SK-N-SH (cell line): ENCODE measurements at regions not wholly inside any gene's neighbourhood (a gene's known extent, or its start where the extent isn't known, plus 50 kb on each side); places are given as distances from the start of the nearest gene placed in this dataset.

Experiments used
- CTCF ChIA-PET: fragments of 300-600, 350-600 bp; formaldehyde crosslinking; extraction: SDS; loops from one replicate; lab custom pipeline; 2021; lab: Yijun Ruan, JAX
- POLR2A ChIA-PET: fragments of 350-600 bp; sonication (Branson Sonifier 250); formaldehyde crosslinking; extraction: SDS; loops from one replicate; lab custom pipeline; 2020; ENCODE audit warnings: antibody characterized with exemption, inconsistent platforms; lab: Yijun Ruan, JAX
- DNase-seq: peaks from one replicate; pipeline ENCODE4 v3.0.0; 2012
- H2AFZ ChIP-seq: fragments of 200-600 bp; sonication (generic); 2 replicates; pipeline ENCODE4 v1.8.1; 2016; ENCODE audit warnings: antibody characterized with exemption, mild to moderate bottlenecking, low read depth
- H3F3A ChIP-seq: fragments of 200-600 bp; sonication (generic); replicated peaks from 2 replicates; pipeline ENCODE3; 2016; ENCODE audit warnings: antibody characterized with exemption, mild to moderate bottlenecking; ENCODE audit not compliant: insufficient read depth
- H3K27ac ChIP-seq, 2 experiments: fragments of 200-500 bp in 1 of 2; fragments of 200-600 bp in 1 of 2; sonication (Bioruptor generic) in 1 of 2; sonication (generic), shearing (Covaris generic) in 1 of 2; 2 replicates each; pipeline versions ENCODE4 v1.5.1 to v1.6.1; 2014 to 2016; ENCODE audit warnings: low read depth in 2 of 2, inconsistent platforms in 1 of 2, low read length in 1 of 2, mild to moderate bottlenecking in 1 of 2, mixed read lengths in 1 of 2
- H3K27me3 ChIP-seq: fragments of 200-600 bp; sonication (generic), shearing (Covaris generic); 2 replicates; pipeline ENCODE4 v1.6.1; 2016; ENCODE audit warnings: mixed run types; ENCODE audit not compliant: insufficient read depth
- H3K36me3 ChIP-seq, 2 experiments: fragments of 200-500 bp in 1 of 2; fragments of 200-600 bp in 1 of 2; sonication (Bioruptor generic) in 1 of 2; sonication (generic) in 1 of 2; replicated peaks in 1 of 2; 2 replicates each; pipeline versions ENCODE3 to v1.5.1; 2014 to 2016; ENCODE audit warnings: low read length in 1 of 2, mild to moderate bottlenecking in 1 of 2; ENCODE audit not compliant: insufficient read depth in 2 of 2, control insufficient read depth in 1 of 2
- H3K4me1 ChIP-seq, 2 experiments: fragments of 200-500 bp in 1 of 2; fragments of 200-600 bp in 1 of 2; sonication (Bioruptor generic) in 1 of 2; sonication (generic), shearing (Covaris generic) in 1 of 2; 2 replicates each; pipeline versions ENCODE4 v1.5.1 to v1.6.1; 2014 to 2016; ENCODE audit warnings: low read depth in 1 of 2, low read length in 1 of 2, mixed run types in 1 of 2; ENCODE audit not compliant: insufficient read depth in 2 of 2, control insufficient read depth in 1 of 2
- H3K4me2 ChIP-seq: fragments of 200-600 bp; sonication (generic), shearing (Covaris generic); 2 replicates; pipeline ENCODE4 v1.6.1; 2017; ENCODE audit warnings: mixed run types
- H3K4me3 ChIP-seq, 2 experiments: fragments of 200-500 bp in 1 of 2; fragments of 200-600 bp in 1 of 2; sonication (Bioruptor generic) in 1 of 2; sonication (generic), shearing (Covaris generic) in 1 of 2; 2 replicates each; pipeline versions ENCODE4 v1.5.1 to v1.8.1; 2014 to 2016; ENCODE audit warnings: low read depth in 2 of 2, inconsistent platforms in 1 of 2, low read length in 1 of 2, mild to moderate bottlenecking in 1 of 2, mixed read lengths in 1 of 2, moderate library complexity in 1 of 2
- H3K79me2 ChIP-seq: fragments of 200-600 bp; sonication (generic); 2 replicates; pipeline ENCODE4 v1.8.1; 2017; ENCODE audit warnings: mild to moderate bottlenecking; ENCODE audit not compliant: insufficient read depth
- H3K9ac ChIP-seq: fragments of 200-600 bp; sonication (generic); 2 replicates; pipeline ENCODE4 v1.6.1; 2017; ENCODE audit warnings: mixed run types
- H3K9me2 ChIP-seq: fragments of 200-600 bp; sonication (generic); 2 replicates; pipeline ENCODE4 v1.6.1; 2017; ENCODE audit warnings: mixed run types
- H3K9me3 ChIP-seq: fragments of 200-600 bp; sonication (generic); 2 replicates; pipeline ENCODE4 v1.6.1; 2017; ENCODE audit warnings: mixed run types, mild to moderate bottlenecking, moderate library complexity
- H4K20me1 ChIP-seq: fragments of 200-600 bp; sonication (generic); 2 replicates; pipeline ENCODE4 v1.6.1; 2017; ENCODE audit warnings: mild to moderate bottlenecking, mixed run types; ENCODE audit not compliant: insufficient read depth
- EP300 ChIP-seq, 2 experiments: IDR thresholded peaks; 2 replicates each; pipeline versions ENCODE4 v1.4.0 to v1.6.1; 2012; ENCODE audit warnings: borderline replicate concordance in 1 of 2, low read depth in 1 of 2, low read length in 1 of 2
- EZH2phosphoT487 ChIP-seq: fragments of 200-600 bp; sonication (generic); IDR thresholded peaks from 2 replicates; pipeline ENCODE4 v1.6.1; 2017; ENCODE audit warnings: low read depth, mixed run types, mild to moderate bottlenecking, antibody characterized with exemption, moderate library complexity, borderline replicate concordance
- FOXM1 ChIP-seq: IDR thresholded peaks from 2 replicates; pipeline ENCODE4 v1.4.0; 2012; ENCODE audit warnings: low read depth, mild to moderate bottlenecking
- GABPA ChIP-seq: IDR thresholded peaks from 2 replicates; pipeline ENCODE4 v1.4.0; 2012; ENCODE audit warnings: low read depth, mild to moderate bottlenecking
- GATA2 ChIP-seq: sonication (generic); formaldehyde crosslinking; IDR thresholded peaks from 2 replicates; pipeline ENCODE4 v1.5.0; 2020; ENCODE audit warnings: mild to moderate bottlenecking, missing genetic modification reagents
- IRF3 ChIP-seq: fragments of 150-350 bp; IDR thresholded peaks from 2 replicates; pipeline ENCODE4 v1.6.1; 2016; ENCODE audit warnings: mild to moderate bottlenecking, low read depth, low read length
- MAX ChIP-seq: IDR thresholded peaks from 2 replicates; pipeline ENCODE4 v1.4.0; 2012; ENCODE audit warnings: low read depth
- MEF2A ChIP-seq: IDR thresholded peaks from 2 replicates; pipeline ENCODE4 v1.4.0; 2012; ENCODE audit warnings: low read depth, borderline replicate concordance
- NFIC ChIP-seq: IDR thresholded peaks from 2 replicates; pipeline ENCODE4 v1.4.0; 2012; ENCODE audit warnings: borderline replicate concordance
- NRF1 ChIP-seq: IDR thresholded peaks from 2 replicates; pipeline ENCODE4 v1.6.1; 2012; ENCODE audit warnings: low read depth, mild to moderate bottlenecking, low read length
- PBX3 ChIP-seq: IDR thresholded peaks from 2 replicates; pipeline ENCODE4; 2012
- RFX5 ChIP-seq: IDR thresholded peaks from 2 replicates; pipeline ENCODE4 v1.6.1; 2012; ENCODE audit warnings: mild to moderate bottlenecking, improper control_type of control experiment, low read length
- SMC3 ChIP-seq: IDR thresholded peaks from 2 replicates; pipeline ENCODE4 v1.6.1; 2012; ENCODE audit warnings: low read depth, low read length, improper control_type of control experiment
- TCF12 ChIP-seq: IDR thresholded peaks from 2 replicates; pipeline ENCODE4 v1.4.0; 2012
- USF2 ChIP-seq: fragments of 150-350 bp; IDR thresholded peaks from 2 replicates; pipeline ENCODE4 v1.6.1; 2017; ENCODE audit warnings: antibody characterized with exemption, low read length, low read depth, borderline replicate concordance
- YY1 ChIP-seq: IDR thresholded peaks from 2 replicates; pipeline ENCODE4 v1.4.0; 2012; ENCODE audit warnings: low read depth, mild to moderate bottlenecking
- WGBS: methylation state at CpG from one replicate; pipeline ENCODE4 v1.1.6; 2017; ENCODE audit warnings: low lambda C conversion rate; 5-methylcytosine and 5-hydroxymethylcytosine counted together
- TF ChIP-seq, protein P1 (sequence below): IDR thresholded peaks from 2 replicates; pipeline ENCODE4 v1.6.1; 2012; ENCODE audit warnings: mild to moderate bottlenecking, low read depth, low read length, moderate library complexity

GRCh38 chr6:144857086-144857485, 572.0 kb downstream of the UTRN start:
- no peaks in the 10 kb centered on the region for H3F3A ChIP-seq
- ChIA-PET POLR2A (no interaction called here), CTCF (interaction anchor here (1.0 to 1.3 kb wide), 2 partner anchors 8 to 9 kb away, joined by 3 read pairs; no protein-coding TSS in a partner anchor)
- H4K20me1 ChIP-seq: no peaks in the 10 kb centered on the region
- TF ChIP-seq RFX5 (no peak), EP300 (IDR thresholded peaks at IDR 0.05; ENCODE audit: borderline replicate concordance in 1 of 2, low read depth in 1 of 2, low read length in 1 of 2) (no peak), MEF2A (no peak), IRF3 (no peak), TCF12 (no peak), GABPA (no peak), USF2 (no peak), PBX3 (no peak)
- TF ChIP-seq, protein P1, sequence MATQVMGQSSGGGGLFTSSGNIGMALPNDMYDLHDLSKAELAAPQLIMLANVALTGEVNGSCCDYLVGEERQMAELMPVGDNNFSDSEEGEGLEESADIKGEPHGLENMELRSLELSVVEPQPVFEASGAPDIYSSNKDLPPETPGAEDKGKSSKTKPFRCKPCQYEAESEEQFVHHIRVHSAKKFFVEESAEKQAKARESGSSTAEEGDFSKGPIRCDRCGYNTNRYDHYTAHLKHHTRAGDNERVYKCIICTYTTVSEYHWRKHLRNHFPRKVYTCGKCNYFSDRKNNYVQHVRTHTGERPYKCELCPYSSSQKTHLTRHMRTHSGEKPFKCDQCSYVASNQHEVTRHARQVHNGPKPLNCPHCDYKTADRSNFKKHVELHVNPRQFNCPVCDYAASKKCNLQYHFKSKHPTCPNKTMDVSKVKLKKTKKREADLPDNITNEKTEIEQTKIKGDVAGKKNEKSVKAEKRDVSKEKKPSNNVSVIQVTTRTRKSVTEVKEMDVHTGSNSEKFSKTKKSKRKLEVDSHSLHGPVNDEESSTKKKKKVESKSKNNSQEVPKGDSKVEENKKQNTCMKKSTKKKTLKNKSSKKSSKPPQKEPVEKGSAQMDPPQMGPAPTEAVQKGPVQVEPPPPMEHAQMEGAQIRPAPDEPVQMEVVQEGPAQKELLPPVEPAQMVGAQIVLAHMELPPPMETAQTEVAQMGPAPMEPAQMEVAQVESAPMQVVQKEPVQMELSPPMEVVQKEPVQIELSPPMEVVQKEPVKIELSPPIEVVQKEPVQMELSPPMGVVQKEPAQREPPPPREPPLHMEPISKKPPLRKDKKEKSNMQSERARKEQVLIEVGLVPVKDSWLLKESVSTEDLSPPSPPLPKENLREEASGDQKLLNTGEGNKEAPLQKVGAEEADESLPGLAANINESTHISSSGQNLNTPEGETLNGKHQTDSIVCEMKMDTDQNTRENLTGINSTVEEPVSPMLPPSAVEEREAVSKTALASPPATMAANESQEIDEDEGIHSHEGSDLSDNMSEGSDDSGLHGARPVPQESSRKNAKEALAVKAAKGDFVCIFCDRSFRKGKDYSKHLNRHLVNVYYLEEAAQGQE: no peak
- no peaks in the 10 kb centered on the region for H3K9me3 ChIP-seq
- H3K4me2 ChIP-seq: no peak overlapping the region
- H2AFZ ChIP-seq: no peak overlapping the region
- H3K9me2 ChIP-seq: no peaks in the 10 kb centered on the region
- no peak for DNase-seq
- no peaks in the 10 kb centered on the region for H3K4me1 ChIP-seq
- 35% methylated on average over 3 of the region's 3 CpGs for WGBS
- no peak overlapping the region for H3K4me3 ChIP-seq
- H3K36me3 ChIP-seq: peaks cover 0 to 5% of the 10 kb centered on the region in 2 experiments
- H3K27ac ChIP-seq: no peak overlapping the region
- no peak overlapping the region for H3K9ac ChIP-seq
- no peaks in the 10 kb centered on the region for H3K27me3 ChIP-seq
- H3K79me2 ChIP-seq: no peaks in the 10 kb centered on the region

GRCh38 chr6:144862769-144863168, 577.6 kb downstream of the UTRN start:
- no peak overlapping the region for H3K4me2 ChIP-seq
- WGBS: 31% methylated on average over 2 of the region's 2 CpGs
- H4K20me1 ChIP-seq: no peaks in the 10 kb centered on the region
- no peaks in the 10 kb centered on the region for H3K36me3 ChIP-seq
- no peaks in the 10 kb centered on the region for H3K9me2 ChIP-seq
- no peaks in the 10 kb centered on the region for H3K79me2 ChIP-seq
- no peak overlapping the region for H3K27ac ChIP-seq
- TF ChIP-seq TCF12 (no peak), GABPA (no peak), EP300 (IDR thresholded peaks at IDR 0.05; ENCODE audit: borderline replicate concordance in 1 of 2, low read depth in 1 of 2, low read length in 1 of 2) (no peak), YY1 (no peak), NFIC (no peak), MEF2A (no peak), FOXM1 (no peak), GATA2 (CRISPR knock-in tag) (no peak), MAX (no peak), EZH2phosphoT487 (no peak), SMC3 (no peak), NRF1 (no peak), IRF3 (no peak)
- TF ChIP-seq, all 33 proteins: peak for 0
- no peaks in the 10 kb centered on the region for H3F3A ChIP-seq
- no peak overlapping the region for H2AFZ ChIP-seq
- no peaks in the 10 kb centered on the region for H3K27me3 ChIP-seq
- no peak overlapping the region for H3K4me3 ChIP-seq
- no peak for DNase-seq
- no peaks in the 10 kb centered on the region for H3K4me1 ChIP-seq
- ChIA-PET POLR2A (no interaction called here), CTCF (interaction anchor here (1.9 kb wide), 1 partner anchor 12 kb away, joined by 6 read pairs; no protein-coding TSS in a partner anchor)
- no peaks in the 10 kb centered on the region for H3K9me3 ChIP-seq
- H3K9ac ChIP-seq: no peak overlapping the region
